A172 (cell line): ENCODE measurements at regions not wholly inside any gene's neighbourhood (a gene's known extent, or its start where the extent isn't known, plus 50 kb on each side); places are given as distances from the start of the nearest gene placed in this dataset.

Experiments used
- DNase-seq: peaks from one replicate; pipeline ENCODE4 v3.0.0-alpha.2; 2015; ENCODE audit warnings: low spot score

DNA sequence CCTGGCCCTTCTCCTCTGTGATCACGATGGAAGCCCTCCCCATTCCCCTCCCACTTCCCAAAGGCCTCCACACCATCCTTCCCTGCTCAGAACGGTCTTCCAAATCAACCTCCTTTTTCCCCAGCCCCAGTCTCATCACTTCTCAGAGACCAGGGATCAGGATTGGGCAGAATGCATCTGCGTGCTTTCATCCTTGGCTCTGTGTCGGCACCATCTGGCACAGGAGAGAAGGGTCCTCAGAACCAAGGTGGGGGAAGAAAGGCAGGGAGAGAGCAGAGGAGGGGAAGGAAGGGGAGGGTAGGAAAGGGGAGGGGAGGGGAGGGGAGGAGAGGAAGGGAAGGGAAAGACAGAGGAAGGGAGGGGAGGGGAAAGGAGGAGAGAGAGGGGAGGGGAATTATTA is 52.4 kb upstream of the FICD start:
- no peak for DNase-seq

DNA sequence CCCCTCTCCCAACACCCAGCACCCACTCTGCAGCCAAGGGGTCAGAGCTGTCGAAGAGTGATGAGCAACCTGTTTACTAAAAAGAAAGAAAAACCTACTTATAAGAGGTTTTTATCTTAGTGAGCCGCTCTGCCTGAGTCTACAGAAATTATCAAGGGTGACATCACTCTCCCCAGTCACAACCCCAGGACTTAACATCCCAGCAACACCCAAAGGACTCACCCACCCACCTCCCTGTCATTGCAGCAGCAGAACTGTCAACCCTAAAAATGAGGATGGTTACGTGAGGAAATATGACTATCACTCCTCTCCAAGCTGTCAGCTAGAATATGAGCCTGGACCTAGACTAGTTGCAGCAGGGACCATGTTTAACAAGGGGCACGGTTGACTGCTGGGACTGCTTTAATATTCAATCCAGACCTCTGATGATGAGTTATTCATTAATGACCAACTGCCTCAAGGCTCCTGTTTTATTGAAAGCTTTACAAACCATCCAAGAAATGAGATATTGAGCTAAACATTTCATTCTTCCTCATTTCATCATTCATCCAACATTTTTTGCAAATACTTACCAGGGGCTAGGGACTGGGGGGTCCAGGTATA is 53.9 kb upstream of the FICD start:
- DNase-seq, result no peak

GRCh38 chr12:108459149-108459548 is 55.9 kb upstream of the FICD start:
- no peak for DNase-seq

- DNase-seq, result no peak
Observed at GRCh38 chr12:108457734-108458361, 57.2 kb upstream of the FICD start.

- DNase-seq, result peak; percentile 51
Observed at GRCh38 chr12:108457006-108457733, 57.9 kb upstream of the FICD start.

GRCh38 chr12:108455706-108456105 is 59.4 kb upstream of the FICD start:
- no peak for DNase-seq

DNA sequence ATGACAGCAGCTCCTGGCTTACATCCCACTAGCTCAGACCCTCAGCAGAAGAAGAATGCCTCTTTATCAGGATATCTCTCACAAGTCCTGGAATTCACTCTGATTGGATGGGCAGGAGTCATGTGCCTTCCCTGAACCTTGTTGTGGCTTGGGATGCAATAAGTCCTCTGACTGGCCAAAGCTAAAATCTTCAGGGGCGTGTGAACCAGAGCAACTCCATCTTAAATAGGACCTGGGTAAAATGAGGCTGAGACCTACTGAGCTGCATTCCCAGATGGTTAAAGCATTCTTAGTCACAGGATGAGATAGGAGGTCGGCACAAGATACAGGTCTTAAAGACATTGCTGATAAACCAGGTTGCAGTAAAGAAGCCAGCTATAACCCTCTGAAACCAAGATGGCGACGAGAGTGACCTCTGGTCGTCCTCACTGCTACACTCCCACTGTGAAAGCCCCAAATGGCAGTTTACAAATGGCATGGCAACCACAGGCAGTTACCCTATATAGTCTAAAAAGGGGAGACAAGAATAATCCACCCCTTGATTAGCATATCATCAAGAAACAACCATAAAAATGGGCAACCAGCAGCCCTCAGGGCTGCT is 60.4 kb upstream of the FICD start:
- DNase-seq, result no peak

DNA sequence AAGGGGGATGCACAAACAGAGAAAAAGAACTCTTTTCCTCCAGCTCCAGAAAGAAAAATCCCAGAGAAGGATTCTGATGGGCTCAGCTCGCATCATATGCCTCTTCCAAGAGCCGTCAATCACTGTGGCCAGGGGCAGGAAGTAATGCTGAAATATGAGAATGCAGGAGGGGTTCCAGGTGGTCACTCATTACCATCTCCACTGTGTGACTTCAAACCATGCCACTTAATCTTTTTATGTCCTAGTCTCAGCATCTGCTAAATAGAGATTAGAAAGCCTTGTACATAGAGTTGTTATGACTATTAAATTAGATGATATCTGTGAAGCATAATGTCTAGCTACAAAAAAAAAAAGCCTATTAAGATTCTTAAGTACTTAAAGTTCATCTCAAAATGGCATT is 65.6 kb upstream of the FICD start:
- DNase-seq, result no peak

DNA sequence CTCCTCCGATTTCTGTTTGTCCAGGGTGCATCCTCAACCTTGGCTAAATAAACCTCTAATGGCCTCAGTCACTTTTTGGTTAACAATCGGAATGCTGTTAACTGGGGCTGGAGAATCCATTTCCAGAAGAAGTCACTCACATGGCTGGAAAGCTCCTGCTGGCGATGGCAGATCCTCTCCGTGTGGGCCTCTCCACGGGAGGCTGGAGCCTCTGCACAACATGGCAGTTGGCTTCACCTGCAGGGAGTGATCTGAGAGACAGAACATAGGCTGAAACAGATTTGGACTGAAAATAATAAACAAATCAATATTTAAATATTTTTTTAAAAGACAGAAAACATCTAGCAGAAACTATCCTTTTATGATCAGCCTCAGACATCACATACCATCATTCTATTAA is 66.8 kb upstream of the FICD start:
- no peak for DNase-seq

DNA sequence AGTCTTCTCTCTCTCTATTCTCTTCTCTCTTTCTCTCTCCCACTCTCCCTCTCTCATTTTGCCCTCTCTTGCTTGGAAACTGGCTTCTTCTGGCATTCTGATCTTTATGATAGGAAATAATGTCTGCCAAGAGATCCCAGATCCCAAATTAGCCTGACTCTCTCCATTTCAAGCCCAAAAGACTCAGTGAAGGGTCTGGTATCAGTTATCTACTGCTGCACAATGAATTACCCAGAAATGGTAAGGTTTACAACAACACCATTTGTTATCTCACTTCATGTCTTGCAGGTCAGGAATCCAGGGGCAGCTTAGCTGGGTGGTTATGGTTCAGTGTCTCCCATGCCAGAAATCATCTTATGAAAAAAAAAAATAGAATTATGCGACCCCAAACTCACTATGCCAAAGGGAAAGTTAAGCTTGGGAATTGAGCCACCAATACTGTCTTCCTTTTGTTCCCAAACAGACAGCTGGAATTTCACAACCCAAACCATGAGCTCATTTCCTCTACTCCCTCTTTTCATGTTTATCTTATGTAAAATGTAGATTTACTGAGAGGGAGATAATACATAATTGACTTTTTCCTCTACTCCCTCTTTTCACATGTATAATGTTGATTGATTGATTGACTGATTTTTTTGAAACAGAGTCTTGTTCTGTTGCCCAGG is 67.8 kb upstream of the FICD start:
- DNase-seq, result no peak

GRCh38 chr12:108446766-108447165 is 68.3 kb upstream of the FICD start:
- DNase-seq, result no peak

- DNase-seq, result no peak
Observed at GRCh38 chr12:108442910-108443309, 72.2 kb upstream of the FICD start.

DNA sequence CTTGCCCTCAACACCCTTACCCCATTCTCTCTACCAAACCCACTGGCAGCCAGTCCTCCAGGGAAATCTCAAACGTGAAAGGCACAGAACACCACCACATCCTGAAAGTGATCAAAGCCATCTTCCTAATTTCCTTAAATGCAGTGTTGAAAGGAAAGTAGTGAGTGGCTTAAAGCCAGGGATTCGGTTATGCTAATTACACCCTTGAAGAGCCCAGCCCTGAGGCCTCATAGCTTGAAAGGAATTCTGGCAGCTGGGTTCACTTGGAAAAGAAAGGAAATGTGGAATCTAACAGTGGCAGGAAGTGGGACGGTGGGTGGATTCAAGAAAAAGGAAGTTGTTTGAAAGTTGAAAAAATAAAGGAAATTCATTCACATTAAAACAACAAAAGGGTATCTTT is 73.0 kb upstream of the FICD start:
- no peak for DNase-seq

GRCh38 chr12:108441549-108441948 is 73.5 kb upstream of the FICD start:
- no peak for DNase-seq

DNA sequence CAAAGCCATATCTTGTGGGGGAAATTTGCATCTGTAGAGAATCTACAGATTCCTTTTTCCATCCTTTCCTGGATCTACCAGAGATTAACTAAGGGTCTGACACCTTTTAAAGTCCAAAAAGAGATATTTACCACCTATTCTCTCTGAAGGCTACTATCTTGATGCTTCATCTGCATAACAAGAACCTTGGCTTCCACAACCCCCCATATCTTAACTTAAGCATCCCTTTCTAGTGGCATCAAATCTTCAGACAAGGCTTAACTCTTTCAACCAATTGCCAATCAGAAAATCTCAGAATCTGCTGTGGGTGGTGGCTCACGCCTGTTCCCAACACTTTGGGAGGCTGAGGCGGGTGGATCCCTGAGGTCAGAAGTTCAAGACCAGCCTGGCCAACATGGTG is 74.3 kb upstream of the FICD start:
- DNase-seq, result no peak

DNA sequence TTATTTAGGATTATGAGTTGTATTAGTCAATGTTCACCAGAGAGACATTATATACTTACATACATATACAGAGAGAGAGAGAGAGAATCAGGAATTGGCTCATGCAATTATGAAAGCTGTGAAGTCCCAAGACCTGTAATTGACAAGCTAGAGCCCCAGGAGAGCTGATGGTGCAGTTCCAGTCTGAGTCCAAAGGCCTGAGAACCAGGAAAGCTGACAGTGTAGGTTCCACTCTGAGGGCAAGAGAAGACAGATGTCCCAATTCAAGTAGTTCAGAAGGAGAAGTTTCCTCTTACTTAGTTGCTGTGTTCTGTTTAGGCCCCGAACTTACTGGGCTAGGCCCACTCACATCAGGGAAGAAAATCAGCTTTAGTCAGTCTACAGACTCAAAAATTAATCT is 76.4 kb upstream of the FICD start:
- DNase-seq, result no peak

- no peak for DNase-seq
Observed at GRCh38 chr12:108432423-108433121, 82.5 kb upstream of the FICD start.

GRCh38 chr12:108430926-108431325 is 84.2 kb upstream of the FICD start:
- DNase-seq, result no peak

GRCh38 chr12:108430245-108430644 is 84.8 kb upstream of the FICD start:
- no peak for DNase-seq

- DNase-seq, result no peak
Observed at GRCh38 chr12:108425238-108425795, 86.2 kb upstream of the CMKLR1 start.

GRCh38 chr12:108424816-108425215 is 85.7 kb upstream of the CMKLR1 start:
- no peak for DNase-seq
